Endothelial cell of umbilical vein (primary cell): ENCODE measurements at regions not wholly inside any gene's neighbourhood (a gene's known extent, or its start where the extent isn't known, plus 50 kb on each side); places are given as distances from the start of the nearest gene placed in this dataset.
"Not testable (repeated sequence)": the region's sequence is repeated elsewhere in the genome, so short reads cannot be mapped to it uniquely, and the experiment has no call there.

Experiments used
- CTCF ChIP-seq, 2 donors: IDR thresholded peaks; 1 replicate in 1 of 2; 2 replicates in 1 of 2; pipeline ENCODE4 v1.5.1; 2011; ENCODE audit warnings: low read length in 2 of 2, mild to moderate bottlenecking in 2 of 2, moderate library complexity in 2 of 2, control low read depth in 1 of 2, inconsistent platforms in 1 of 2, low read depth in 1 of 2; ENCODE audit not compliant: insufficient read depth in 1 of 2; ENCODE audit errors: extremely low read depth in 1 of 2
- EZH2 ChIP-seq: IDR thresholded peaks from 2 replicates; pipeline ENCODE4 v1.6.1; 2012; ENCODE audit warnings: borderline replicate concordance, low read depth, mild to moderate bottlenecking, moderate library complexity, low read length, inconsistent platforms; ENCODE audit not compliant: severe bottlenecking
- GATA2 ChIP-seq: IDR thresholded peaks from 2 replicates; pipeline ENCODE4 v1.7.0; 2011; ENCODE audit warnings: low read depth, mild to moderate bottlenecking, moderate library complexity, mixed read lengths, low read length; ENCODE audit not compliant: insufficient read length, insufficient read depth
- MAX ChIP-seq: IDR thresholded peaks from 2 replicates; pipeline ENCODE4 v1.6.1; 2011; ENCODE audit not compliant: insufficient read depth, insufficient read length
- MYC ChIP-seq: IDR thresholded peaks from one replicate; pipeline ENCODE4 v1.6.1; 2011; ENCODE audit warnings: mild to moderate bottlenecking, low read depth, low read length
- POLR2A ChIP-seq: IDR thresholded peaks from 2 replicates; pipeline ENCODE4 v1.6.1; 2012; ENCODE audit warnings: low read depth, mild to moderate bottlenecking, control low read depth, low read length
- POLR2AphosphoS5 ChIP-seq: IDR thresholded peaks from 2 replicates; pipeline ENCODE4 v1.6.1; 2012; ENCODE audit warnings: low read depth, mild to moderate bottlenecking, control low read depth, low read length, moderate library complexity; ENCODE audit not compliant: insufficient read depth

- not testable (repeated sequence) for TF ChIP-seq CTCF (IDR thresholded peaks at IDR 0.05; ENCODE audit: extremely low read depth in 1 of 2, insufficient read depth in 1 of 2, low read depth in 1 of 2, low read length in 2 of 2); MAX; EZH2; GATA2; MYC; POLR2AphosphoS5; POLR2A
Measured at GRCh38 chr18:22534706-22535105, 117.0 kb upstream of the CTAGE1 start.
